Stimulated activated CD4-positive, alpha-beta T cell treated with anti-CD3 and anti-CD28 coated beads, TNF-alpha, amount 100 ng/mL, for 24 hours (primary cell): ENCODE measurements at regions not wholly inside any gene's neighbourhood (a gene's known extent, or its start where the extent isn't known, plus 50 kb on each side); places are given as distances from the start of the nearest gene placed in this dataset.

Experiments
- DNase-seq, 3 experiments: peaks; one replicate each; pipeline ENCODE4 v3.0.0-alpha.2; 2020; ENCODE audit warnings: low read depth in 3 of 3

- no peak for DNase-seq
These were observed 109.1 kb upstream of the BCAT1 start for GRCh38 chr12:25058012-25058411.

- no peak for DNase-seq
These were observed 107.7 kb upstream of the BCAT1 start for GRCh38 chr12:25056486-25057130.

- DNase-seq = no peak
These were observed 107.1 kb upstream of the BCAT1 start for GRCh38 chr12:25056011-25056410.

- DNase-seq = peak; percentile 21 to 57 (median 32)
These were observed 105.9 kb upstream of the BCAT1 start for GRCh38 chr12:25054783-25055144.

- no peak for DNase-seq
These were observed 105.3 kb upstream of the BCAT1 start for GRCh38 chr12:25054076-25054782.

GRCh38 chr12:25052914-25053211 is 104.0 kb upstream of the BCAT1 start:
- DNase-seq = no peak

GRCh38 chr12:25052196-25052913 is 103.5 kb upstream of the BCAT1 start:
- DNase-seq = peak; percentile 5 to 25 (median 16)

- DNase-seq = peak; percentile 24 to 52 (median 31)
These were observed 102.8 kb upstream of the BCAT1 start for GRCh38 chr12:25051656-25052195.

GRCh38 chr12:25051171-25051570 is 102.3 kb upstream of the BCAT1 start:
- no peak for DNase-seq

- no peak for DNase-seq
These were observed 97.0 kb upstream of the BCAT1 start for GRCh38 chr12:25045869-25046268.

GRCh38 chr12:25041006-25041741 is 92.3 kb upstream of the BCAT1 start:
- DNase-seq = no peak

GRCh38 chr12:25040593-25040992 is 91.7 kb upstream of the BCAT1 start:
- DNase-seq = no peak

- no peak for DNase-seq
These were observed 85.8 kb upstream of the BCAT1 start for GRCh38 chr12:25034676-25035075.

GRCh38 chr12:25025951-25026490 is 77.1 kb upstream of the BCAT1 start:
- no peak for DNase-seq

GRCh38 chr12:25025260-25025659 is 76.4 kb upstream of the BCAT1 start:
- DNase-seq = no peak

GRCh38 chr12:25023808-25024207 is 74.9 kb upstream of the BCAT1 start:
- DNase-seq = no peak

- DNase-seq = no peak
These were observed 71.8 kb upstream of the BCAT1 start for GRCh38 chr12:25020621-25021243.

GRCh38 chr12:25018146-25018545 is 69.2 kb upstream of the BCAT1 start:
- DNase-seq = no peak

- no peak for DNase-seq
These were observed 68.4 kb upstream of the BCAT1 start for GRCh38 chr12:25017336-25017735.

- no peak for DNase-seq
These were observed 66.1 kb upstream of the BCAT1 start for GRCh38 chr12:25014961-25015360.

- DNase-seq = no peak
These were observed 64.2 kb upstream of the BCAT1 start for GRCh38 chr12:25013061-25013460.
